ENCODE measurements at regions not wholly inside any gene's neighbourhood (a gene's known extent, or its start where the extent isn't known, plus 50 kb on each side); places are given as distances from the start of the nearest gene placed in this dataset.

GRCh38 chr9:29208670-29209069 lies 1635.4 kb upstream of the C9orf72 start:
- TF ChIP-seq, protein P1, sequence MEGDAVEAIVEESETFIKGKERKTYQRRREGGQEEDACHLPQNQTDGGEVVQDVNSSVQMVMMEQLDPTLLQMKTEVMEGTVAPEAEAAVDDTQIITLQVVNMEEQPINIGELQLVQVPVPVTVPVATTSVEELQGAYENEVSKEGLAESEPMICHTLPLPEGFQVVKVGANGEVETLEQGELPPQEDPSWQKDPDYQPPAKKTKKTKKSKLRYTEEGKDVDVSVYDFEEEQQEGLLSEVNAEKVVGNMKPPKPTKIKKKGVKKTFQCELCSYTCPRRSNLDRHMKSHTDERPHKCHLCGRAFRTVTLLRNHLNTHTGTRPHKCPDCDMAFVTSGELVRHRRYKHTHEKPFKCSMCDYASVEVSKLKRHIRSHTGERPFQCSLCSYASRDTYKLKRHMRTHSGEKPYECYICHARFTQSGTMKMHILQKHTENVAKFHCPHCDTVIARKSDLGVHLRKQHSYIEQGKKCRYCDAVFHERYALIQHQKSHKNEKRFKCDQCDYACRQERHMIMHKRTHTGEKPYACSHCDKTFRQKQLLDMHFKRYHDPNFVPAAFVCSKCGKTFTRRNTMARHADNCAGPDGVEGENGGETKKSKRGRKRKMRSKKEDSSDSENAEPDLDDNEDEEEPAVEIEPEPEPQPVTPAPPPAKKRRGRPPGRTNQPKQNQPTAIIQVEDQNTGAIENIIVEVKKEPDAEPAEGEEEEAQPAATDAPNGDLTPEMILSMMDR (IDR thresholded peaks at IDR 0.05 in 2 of 3, conservative IDR thresholded peaks at IDR 0.05 in 1 of 3; ENCODE audit: borderline replicate concordance in 1 of 3, insufficient read depth in 1 of 3, low read depth in 2 of 3, low read length in 2 of 3), result no peak
- TF ChIP-seq POLR2A (IDR thresholded peaks at IDR 0.05; ENCODE audit: borderline replicate concordance, extremely low read depth, insufficient read depth, insufficient read length), result no peak
- no peak for TF ChIP-seq POLR2AphosphoS5 (IDR thresholded peaks at IDR 0.05; ENCODE audit: low read depth, low read length)
- TF ChIP-seq REST (IDR thresholded peaks at IDR 0.05; ENCODE audit: low read depth), result no peak
